IPS DF 6.9 (cell line): ENCODE measurements at regions not wholly inside any gene's neighbourhood (a gene's known extent, or its start where the extent isn't known, plus 50 kb on each side); places are given as distances from the start of the nearest gene placed in this dataset.

Source experiments
- DNase-seq: peaks from one replicate; pipeline ENCODE4 v3.0.0-alpha.2; 2013; ENCODE audit warnings: low read depth, low spot score
- H3K27ac ChIP-seq: one replicate; pipeline ENCODE4 v1.5.1; 2013; ENCODE audit warnings: low read length, control low read depth
- H3K27me3 ChIP-seq: 2 replicates; pipeline ENCODE4 v1.6.1; 2013; ENCODE audit warnings: mild to moderate bottlenecking, low read length; ENCODE audit not compliant: control insufficient read depth, insufficient read depth
- H3K36me3 ChIP-seq: 2 replicates; pipeline ENCODE4 v1.6.1; 2013; ENCODE audit warnings: low read length; ENCODE audit not compliant: control insufficient read depth, insufficient read depth
- H3K4me1 ChIP-seq: 2 replicates; pipeline ENCODE4 v1.6.1; 2013; ENCODE audit warnings: low read length; ENCODE audit not compliant: control insufficient read depth, insufficient read depth
- H3K4me3 ChIP-seq: 2 replicates; pipeline ENCODE4 v1.5.1; 2013; ENCODE audit warnings: mild to moderate bottlenecking, low read length
- H3K9me3 ChIP-seq: 2 replicates; pipeline ENCODE4 v1.6.1; 2013; ENCODE audit warnings: low read length, inconsistent platforms; ENCODE audit not compliant: control insufficient read depth, insufficient read depth
- WGBS: extraction: QIAGEN DNeasy Blood & Tissue Kit; methylation state at CpG from one replicate; pipeline ENCODE4 v1.1.7; 2013; ENCODE audit warnings: mixed read lengths, missing lambda C conversion rate; ENCODE audit not compliant: insufficient read length, insufficient coverage; 5-methylcytosine and 5-hydroxymethylcytosine counted together

DNA sequence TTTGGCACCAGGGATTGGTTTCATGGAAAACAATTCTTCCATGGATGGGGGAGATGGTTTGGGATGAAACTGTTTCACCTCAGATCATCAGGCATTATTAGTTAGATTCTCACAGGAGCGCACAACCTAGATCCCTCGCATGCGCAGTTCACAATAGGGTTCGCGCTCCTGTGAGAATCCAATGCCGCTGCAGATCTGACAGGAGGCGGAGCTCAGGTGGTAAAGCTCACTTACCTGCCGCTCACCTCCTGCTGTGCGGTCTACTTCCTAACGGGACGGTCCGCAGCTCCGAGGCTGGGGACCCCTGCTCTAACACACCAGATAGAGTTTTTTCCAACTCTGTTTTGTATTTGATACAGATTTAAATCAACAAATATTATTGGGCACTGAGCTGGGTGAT lies 286.5 kb downstream of the MTX2 start:
- Histone ChIP-seq H3K27me3 (no peaks in the 10 kb centered on the region; the same call in 1 of the 2 replicates), H3K36me3 (no peaks in the 10 kb centered on the region), H3K9me3 (no peaks in the 10 kb centered on the region), H3K4me3 (no peak overlapping the region), H3K4me1 (no peaks in the 10 kb centered on the region; the same call in 1 of the 2 replicates), H3K27ac (no peak overlapping the region)
- WGBS: no CpG with 5 or more reads among the region's 13 CpGs
- DNase-seq: no peak

GRCh38 chr2:176556373-176556772 lies 287.1 kb downstream of the MTX2 start:
- H3K9me3 ChIP-seq: no peaks in the 10 kb centered on the region
- no peak overlapping the region for H3K27ac ChIP-seq
- no peaks in the 10 kb centered on the region; the same call in 1 of the 2 replicates for H3K4me1 ChIP-seq
- no peak for DNase-seq
- WGBS: no CpG with 5 or more reads among the region's 2 CpGs
- H3K36me3 ChIP-seq: no peaks in the 10 kb centered on the region
- no peak overlapping the region for H3K4me3 ChIP-seq
- H3K27me3 ChIP-seq: no peaks in the 10 kb centered on the region; the same call in 1 of the 2 replicates

- Histone ChIP-seq H3K4me3 (no peak overlapping the region), H3K9me3 (no peaks in the 10 kb centered on the region), H3K36me3 (no peaks in the 10 kb centered on the region), H3K27ac (no peak overlapping the region), H3K27me3 (no peaks in the 10 kb centered on the region; the same call in 1 of the 2 replicates), H3K4me1 (no peaks in the 10 kb centered on the region; the same call in 1 of the 2 replicates)
- no peak for DNase-seq
- WGBS: no CpG with 5 or more reads among the region's 1 CpG
Measured at GRCh38 chr2:176557821-176558220, 288.6 kb downstream of the MTX2 start.

DNA sequence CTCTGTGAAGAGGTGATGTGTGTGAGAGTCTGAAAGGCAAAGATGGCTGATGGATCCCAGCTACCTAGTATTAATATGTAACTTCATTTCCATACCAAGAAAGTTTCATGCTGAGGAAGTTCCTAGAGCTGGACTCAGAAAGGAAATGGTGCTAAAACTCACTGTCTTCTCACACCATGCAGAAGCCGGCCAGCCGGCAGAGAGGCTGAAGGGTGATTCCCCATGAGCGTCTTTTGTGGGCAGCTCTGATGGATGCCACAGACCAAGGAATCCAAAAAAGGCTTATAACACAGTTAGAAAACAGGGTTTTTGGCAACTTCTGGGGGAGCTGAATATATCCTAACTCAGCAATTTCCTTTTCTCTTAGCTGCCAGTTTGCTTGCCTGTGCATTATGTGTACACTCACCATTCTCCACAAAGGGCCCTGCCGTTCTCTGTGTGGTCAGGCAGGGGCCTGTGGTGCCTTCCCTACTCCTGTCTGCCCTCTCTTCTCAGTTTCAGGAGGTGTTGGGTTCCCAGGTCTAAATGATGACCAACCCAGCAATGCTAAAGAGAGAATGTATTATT lies 289.4 kb downstream of the MTX2 start:
- no CpG with 5 or more reads among the region's 4 CpGs for WGBS
- H3K9me3 ChIP-seq: no peaks in the 10 kb centered on the region
- no peak overlapping the region for H3K4me3 ChIP-seq
- DNase-seq: no peak
- no peak overlapping the region for H3K27ac ChIP-seq
- H3K36me3 ChIP-seq: no peaks in the 10 kb centered on the region
- H3K4me1 ChIP-seq: no peaks in the 10 kb centered on the region; the same call in 1 of the 2 replicates
- no peaks in the 10 kb centered on the region; the same call in 1 of the 2 replicates for H3K27me3 ChIP-seq

GRCh38 chr2:176560296-176560695 lies 291.1 kb downstream of the MTX2 start:
- no peak for DNase-seq
- Histone ChIP-seq H3K4me3 (no peak overlapping the region), H3K4me1 (no peaks in the 10 kb centered on the region), H3K27ac (no peak overlapping the region), H3K36me3 (no peaks in the 10 kb centered on the region), H3K27me3 (no peaks in the 10 kb centered on the region; the same call in 1 of the 2 replicates), H3K9me3 (no peaks in the 10 kb centered on the region)
- WGBS: no CpG with 5 or more reads among the region's 2 CpGs

DNA sequence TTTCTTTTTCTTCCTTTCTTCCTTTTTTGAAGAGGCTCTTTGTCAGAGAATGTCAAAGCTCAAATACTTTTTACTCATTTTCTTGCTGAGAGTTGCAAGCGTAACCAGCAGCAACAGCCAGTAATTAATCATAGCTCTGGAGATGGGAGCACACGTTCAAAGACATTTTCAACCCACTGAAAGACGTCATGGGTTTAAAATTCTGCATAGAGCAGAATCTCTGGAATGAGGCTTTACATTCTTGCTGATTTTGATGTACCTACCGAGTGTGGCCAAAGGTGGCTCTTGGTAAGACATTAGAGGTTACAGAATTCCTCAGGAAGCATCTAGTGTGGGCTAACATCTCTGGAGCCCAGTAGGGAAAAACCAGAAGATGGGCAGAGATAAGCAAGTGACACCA lies 292.5 kb downstream of the MTX2 start:
- no peaks in the 10 kb centered on the region for H3K27me3 ChIP-seq
- WGBS: no CpG with 5 or more reads among the region's 4 CpGs
- no peaks in the 10 kb centered on the region for H3K9me3 ChIP-seq
- H3K27ac ChIP-seq: no peak overlapping the region
- H3K4me3 ChIP-seq: no peak overlapping the region
- no peaks in the 10 kb centered on the region for H3K36me3 ChIP-seq
- DNase-seq: no peak
- no peaks in the 10 kb centered on the region for H3K4me1 ChIP-seq

- Histone ChIP-seq H3K36me3 (no peaks in the 10 kb centered on the region), H3K9me3 (no peaks in the 10 kb centered on the region), H3K27ac (no peak overlapping the region), H3K27me3 (0 out of 2 replicates have a peak, but pooled peaks cover 2% of the 10 kb centered on the region), H3K4me3 (no peak overlapping the region), H3K4me1 (no peaks in the 10 kb centered on the region)
- no peak for DNase-seq
- WGBS: no CpG with 5 or more reads among the region's 4 CpGs
Measured at GRCh38 chr2:176562359-176563078, 293.3 kb downstream of the MTX2 start.

DNA sequence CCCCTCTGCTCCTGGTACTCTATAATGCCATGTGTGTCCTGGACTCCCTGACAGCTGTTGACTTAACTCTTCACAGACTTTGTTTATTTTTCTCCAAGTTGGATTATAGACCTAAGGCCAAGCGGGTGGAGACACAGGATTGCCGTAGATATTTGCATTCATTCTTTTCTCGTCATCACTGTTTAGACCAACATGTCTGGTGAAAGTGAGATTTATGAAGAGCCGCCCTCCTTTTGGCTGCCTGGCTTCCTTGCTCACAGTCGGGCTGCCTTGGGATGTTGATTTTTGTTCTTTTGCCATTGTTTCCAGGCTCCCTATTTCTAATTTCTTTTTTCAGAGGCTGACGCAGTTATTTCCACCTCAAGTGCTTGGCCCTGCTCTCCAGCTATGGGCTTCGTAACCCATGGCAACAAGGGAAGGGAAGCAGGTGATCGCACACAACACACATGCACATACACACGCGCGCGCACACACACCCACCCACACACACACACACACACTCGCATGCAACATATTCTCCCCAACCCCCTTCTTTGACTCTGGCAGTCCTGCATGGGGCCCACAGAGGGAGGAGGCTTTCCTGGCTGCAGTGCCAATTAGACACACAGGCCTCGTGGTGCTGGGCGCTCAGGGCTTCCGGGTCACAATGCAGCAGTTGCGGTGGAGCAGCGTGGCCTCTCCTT lies 296.5 kb downstream of the MTX2 start:
- Histone ChIP-seq H3K9me3 (no peaks in the 10 kb centered on the region), H3K27me3 (0 out of 2 replicates have a peak, but pooled peaks cover 2% of the 10 kb centered on the region), H3K27ac (no peak overlapping the region), H3K4me3 (no peak overlapping the region), H3K36me3 (no peaks in the 10 kb centered on the region), H3K4me1 (no peaks in the 10 kb centered on the region)
- DNase-seq: no peak
- WGBS: no CpG with 5 or more reads among the region's 18 CpGs

DNA sequence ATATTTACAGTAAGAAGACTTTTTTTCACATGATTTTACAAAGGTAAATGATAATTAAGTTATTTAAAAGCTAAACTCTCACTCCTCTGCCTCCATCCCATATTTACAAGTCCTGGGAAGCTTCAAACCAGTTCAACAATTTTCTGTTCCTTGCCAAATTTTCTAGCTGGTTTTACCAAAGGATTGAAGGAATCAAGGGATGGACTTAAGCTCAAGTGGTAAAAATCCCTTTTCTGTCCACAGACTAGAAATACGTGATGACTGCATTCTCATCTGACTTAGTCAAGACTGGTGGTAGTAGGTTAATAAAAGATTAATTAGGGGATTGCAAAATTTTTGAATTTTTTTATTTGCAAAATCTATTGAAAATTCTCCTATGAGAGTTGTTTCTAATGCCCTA lies 297.3 kb downstream of the MTX2 start:
- Histone ChIP-seq H3K27ac (no peak overlapping the region), H3K27me3 (0 out of 2 replicates have a peak, but pooled peaks cover 2% of the 10 kb centered on the region), H3K4me3 (no peak overlapping the region), H3K36me3 (no peaks in the 10 kb centered on the region), H3K4me1 (no peaks in the 10 kb centered on the region), H3K9me3 (no peaks in the 10 kb centered on the region)
- WGBS: no CpG with 5 or more reads among the region's 1 CpG
- no peak for DNase-seq

DNA sequence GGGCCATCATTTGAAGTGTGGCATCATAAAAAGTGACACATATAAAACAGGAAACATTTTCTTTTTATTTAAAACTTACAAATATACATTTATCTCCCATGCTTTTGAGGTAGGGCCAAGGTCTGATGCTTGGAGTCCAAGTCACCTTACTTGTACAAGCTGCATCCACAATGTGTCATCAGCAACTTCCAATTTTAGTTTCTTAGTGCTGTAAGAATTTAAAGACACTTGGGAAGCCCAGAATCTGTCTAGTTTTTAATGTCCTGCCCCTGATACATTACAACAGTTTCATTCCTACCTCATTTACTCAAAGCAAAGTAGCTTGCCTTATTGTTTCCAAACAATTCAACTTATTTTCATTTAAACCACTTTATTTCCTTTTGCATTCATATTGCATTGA lies 297.7 kb downstream of the MTX2 start:
- Histone ChIP-seq H3K4me1 (no peaks in the 10 kb centered on the region), H3K27me3 (0 out of 2 replicates have a peak, but pooled peaks cover 2% of the 10 kb centered on the region), H3K9me3 (no peaks in the 10 kb centered on the region), H3K4me3 (no peak overlapping the region), H3K36me3 (no peaks in the 10 kb centered on the region), H3K27ac (no peak overlapping the region)
- DNase-seq: no peak
